ENCODE measurements at regions not wholly inside any gene's neighbourhood (a gene's known extent, or its start where the extent isn't known, plus 50 kb on each side); places are given as distances from the start of the nearest gene placed in this dataset.

DNA sequence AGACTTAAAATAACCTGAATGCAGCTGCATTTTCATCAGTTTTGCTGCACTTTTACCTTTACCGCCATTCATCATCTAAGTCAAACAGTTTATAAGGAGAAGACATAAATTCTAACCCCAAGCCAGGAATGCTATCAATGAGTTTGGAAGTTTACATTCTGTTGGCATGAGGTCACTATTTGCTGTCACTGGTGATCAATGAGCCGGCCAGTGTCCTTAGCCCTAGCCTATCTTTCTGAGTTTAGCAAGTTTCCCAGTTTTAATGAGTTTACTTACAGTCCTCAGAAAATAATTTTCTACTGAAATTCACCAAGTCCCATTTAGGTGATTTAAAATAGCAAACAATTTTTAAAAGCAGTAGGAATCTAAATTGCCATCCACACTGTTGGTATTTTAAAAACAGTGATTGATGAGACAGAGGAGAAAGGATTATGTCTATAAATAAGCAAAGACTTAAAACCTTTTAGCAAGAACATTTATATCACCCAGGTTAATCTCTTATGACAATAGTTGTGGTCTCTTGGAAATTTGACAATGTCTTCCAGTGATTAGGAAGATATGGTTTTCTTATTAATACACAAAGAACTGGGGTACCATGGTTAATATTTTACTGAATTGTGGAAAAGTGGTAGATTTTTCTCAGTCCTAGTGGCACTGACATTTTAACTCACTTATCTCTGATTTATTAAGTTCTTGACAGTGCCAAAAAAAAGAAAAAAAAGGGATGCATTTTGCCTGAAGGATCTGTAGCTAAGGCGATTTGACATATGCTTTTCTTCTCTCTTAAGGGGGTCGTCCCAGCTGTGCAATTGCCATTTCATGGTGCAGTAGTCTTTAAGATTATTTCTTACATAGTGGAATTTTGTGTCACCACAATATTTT is 443.4 kb upstream of the ANKRD30A start:
- DNase-seq (ENCODE audit: insufficient read length, low spot score) (no peak), FAIRE-seq (no peak)
- TF ChIP-seq POLR2AphosphoS5 (IDR thresholded peaks at IDR 0.05; ENCODE audit: low read depth, low read length): no peak
- TF ChIP-seq POU2F2 (IDR thresholded peaks at IDR 0.05; ENCODE audit: low read depth, low read length): no peak
- TF ChIP-seq TAF1 (IDR thresholded peaks at IDR 0.05; ENCODE audit: low read depth, low read length): no peak
- no peak for TF ChIP-seq POLR2A (IDR thresholded peaks at IDR 0.05; ENCODE audit: low read depth, low read length)
- no peak for TF ChIP-seq SPI1 (IDR thresholded peaks at IDR 0.05; ENCODE audit: low read depth, low read length)
- no peak for TF ChIP-seq PAX5 (IDR thresholded peaks at IDR 0.05; ENCODE audit: insufficient read depth, low read length, severe bottlenecking)

GRCh38 chr10:36679554-36679953 is 445.8 kb upstream of the ANKRD30A start:
- no peak for DNase-seq (ENCODE audit: insufficient read length, low spot score)
- TF ChIP-seq TAF1 (IDR thresholded peaks at IDR 0.05; ENCODE audit: low read depth, low read length) (no peak), PAX5 (IDR thresholded peaks at IDR 0.05; ENCODE audit: insufficient read depth, low read length, severe bottlenecking) (no peak), POU2F2 (IDR thresholded peaks at IDR 0.05; ENCODE audit: low read depth, low read length) (no peak), POLR2A (IDR thresholded peaks at IDR 0.05; ENCODE audit: low read depth, low read length) (no peak), SPI1 (IDR thresholded peaks at IDR 0.05; ENCODE audit: low read depth, low read length) (no peak), POLR2AphosphoS5 (IDR thresholded peaks at IDR 0.05; ENCODE audit: low read depth, low read length) (no peak)

DNA sequence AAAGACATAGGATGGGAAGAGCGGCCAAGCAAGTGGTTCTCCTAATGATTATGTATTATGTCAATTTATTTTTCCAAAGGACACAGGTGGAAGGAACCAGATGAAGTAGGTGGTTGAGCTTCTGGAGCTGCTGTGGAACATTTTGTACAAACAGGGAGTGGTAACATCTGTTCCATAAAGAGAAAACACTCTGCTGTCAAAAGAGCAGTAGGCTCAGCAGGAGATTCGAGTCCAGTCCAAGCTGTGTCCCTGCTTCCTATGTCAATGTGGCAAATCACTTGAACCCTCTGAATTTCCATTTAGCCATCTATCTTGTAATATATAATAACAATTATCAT is 448.0 kb upstream of the ANKRD30A start:
- FAIRE-seq: no peak

More at GRCh38 chr10:36679554-36679953, 445.8 kb upstream of the ANKRD30A start:
- no peak for FAIRE-seq

GRCh38 chr10:36676756-36677430 is 448.5 kb upstream of the ANKRD30A start:
- TF ChIP-seq TAF1 (IDR thresholded peaks at IDR 0.05; ENCODE audit: low read depth, low read length) (no peak), POLR2A (IDR thresholded peaks at IDR 0.05; ENCODE audit: low read depth, low read length) (no peak), PAX5 (IDR thresholded peaks at IDR 0.05; ENCODE audit: insufficient read depth, low read length, severe bottlenecking) (no peak), POLR2AphosphoS5 (IDR thresholded peaks at IDR 0.05; ENCODE audit: low read depth, low read length) (no peak), POU2F2 (IDR thresholded peaks at IDR 0.05; ENCODE audit: low read depth, low read length) (no peak)
- DNase-seq (ENCODE audit: insufficient read length, low spot score): no peak

More for the DNA sequence above, 448.0 kb upstream of the ANKRD30A start:
- TF ChIP-seq POU2F2 (IDR thresholded peaks at IDR 0.05; ENCODE audit: low read depth, low read length) (no peak), SPI1 (IDR thresholded peaks at IDR 0.05; ENCODE audit: low read depth, low read length) (no peak), TAF1 (IDR thresholded peaks at IDR 0.05; ENCODE audit: low read depth, low read length) (no peak), POLR2AphosphoS5 (IDR thresholded peaks at IDR 0.05; ENCODE audit: low read depth, low read length) (no peak), PAX5 (IDR thresholded peaks at IDR 0.05; ENCODE audit: insufficient read depth, low read length, severe bottlenecking) (no peak), POLR2A (IDR thresholded peaks at IDR 0.05; ENCODE audit: low read depth, low read length) (no peak)
- no peak for DNase-seq (ENCODE audit: insufficient read length, low spot score)

GRCh38 chr10:36676321-36676720 is 449.1 kb upstream of the ANKRD30A start:
- TF ChIP-seq POLR2AphosphoS5 (IDR thresholded peaks at IDR 0.05; ENCODE audit: low read depth, low read length): no peak
- TF ChIP-seq POLR2A (IDR thresholded peaks at IDR 0.05; ENCODE audit: low read depth, low read length): no peak
- no peak for TF ChIP-seq SPI1 (IDR thresholded peaks at IDR 0.05; ENCODE audit: low read depth, low read length)
- TF ChIP-seq PAX5 (IDR thresholded peaks at IDR 0.05; ENCODE audit: insufficient read depth, low read length, severe bottlenecking): no peak
- no peak for TF ChIP-seq POU2F2 (IDR thresholded peaks at IDR 0.05; ENCODE audit: low read depth, low read length)
- no peak for TF ChIP-seq TAF1 (IDR thresholded peaks at IDR 0.05; ENCODE audit: low read depth, low read length)
- no peak for FAIRE-seq
- no peak for DNase-seq (ENCODE audit: insufficient read length, low spot score)

More at GRCh38 chr10:36676756-36677430, 448.5 kb upstream of the ANKRD30A start:
- FAIRE-seq: no peak

DNA sequence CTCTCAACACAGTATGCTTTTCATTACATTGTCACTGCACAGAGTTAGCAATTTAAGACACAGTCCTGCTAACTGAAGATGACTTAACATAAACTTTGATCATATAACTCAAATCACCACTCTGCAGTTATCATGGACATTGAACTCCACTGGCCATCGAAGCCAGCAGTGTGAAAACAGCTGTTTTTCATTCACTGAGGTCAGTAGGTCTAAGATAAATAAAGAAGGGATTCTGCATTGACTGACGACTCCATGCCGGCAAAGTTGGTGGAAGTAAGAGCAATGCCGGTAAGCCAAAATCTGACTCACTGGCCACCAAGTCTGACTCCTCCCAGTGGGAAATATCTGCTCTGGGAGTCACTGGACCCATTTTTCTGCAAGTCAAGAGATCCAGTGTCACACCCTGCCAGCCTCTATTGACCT is 449.9 kb upstream of the ANKRD30A start:
- TF ChIP-seq PAX5 (IDR thresholded peaks at IDR 0.05; ENCODE audit: insufficient read depth, low read length, severe bottlenecking) (no peak), POLR2A (IDR thresholded peaks at IDR 0.05; ENCODE audit: low read depth, low read length) (no peak), TAF1 (IDR thresholded peaks at IDR 0.05; ENCODE audit: low read depth, low read length) (no peak), SPI1 (IDR thresholded peaks at IDR 0.05; ENCODE audit: low read depth, low read length) (no peak), POLR2AphosphoS5 (IDR thresholded peaks at IDR 0.05; ENCODE audit: low read depth, low read length) (no peak), POU2F2 (IDR thresholded peaks at IDR 0.05; ENCODE audit: low read depth, low read length) (no peak)
- DNase-seq (ENCODE audit: insufficient read length, low spot score) (no peak), FAIRE-seq (no peak)

DNA sequence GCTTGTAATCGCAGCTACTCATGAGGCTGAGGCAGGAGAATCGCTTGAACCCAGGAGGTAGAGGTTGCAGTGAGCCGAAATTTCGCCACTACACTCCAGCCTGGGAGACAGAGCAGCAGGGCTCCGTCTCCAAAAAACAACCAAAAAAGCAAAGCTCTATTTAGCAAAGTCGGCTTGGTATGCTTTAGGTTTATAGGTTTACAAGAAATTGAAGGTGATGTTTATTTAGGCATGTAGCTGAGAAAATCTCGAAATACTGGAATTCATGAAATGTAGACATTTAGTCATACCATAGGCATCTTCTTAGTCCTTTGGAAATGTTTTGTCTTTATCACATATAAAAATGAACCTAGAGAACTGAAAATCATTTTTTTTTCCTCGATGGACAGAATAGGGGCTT is 453.8 kb upstream of the ANKRD30A start:
- FAIRE-seq: no peak
- no peak for TF ChIP-seq POU2F2 (IDR thresholded peaks at IDR 0.05; ENCODE audit: low read depth, low read length)
- TF ChIP-seq POLR2A (IDR thresholded peaks at IDR 0.05; ENCODE audit: low read depth, low read length): no peak
- DNase-seq (ENCODE audit: insufficient read length, low spot score): no peak

- no peak for FAIRE-seq
- TF ChIP-seq POLR2AphosphoS5 (IDR thresholded peaks at IDR 0.05; ENCODE audit: low read depth, low read length) (no peak), POLR2A (IDR thresholded peaks at IDR 0.05; ENCODE audit: low read depth, low read length) (no peak), TAF1 (IDR thresholded peaks at IDR 0.05; ENCODE audit: low read depth, low read length) (no peak), PAX5 (IDR thresholded peaks at IDR 0.05; ENCODE audit: insufficient read depth, low read length, severe bottlenecking) (no peak), SPI1 (IDR thresholded peaks at IDR 0.05; ENCODE audit: low read depth, low read length) (no peak)
- no peak for DNase-seq (ENCODE audit: insufficient read length, low spot score)
These were observed 454.6 kb upstream of the ANKRD30A start for GRCh38 chr10:36670621-36671402.

Measured in GM12891 (cell line).